H1 (cell line): ENCODE measurements at regions not wholly inside any gene's neighbourhood (a gene's known extent, or its start where the extent isn't known, plus 50 kb on each side); places are given as distances from the start of the nearest gene placed in this dataset.

Experiments
- CTCF ChIA-PET: fragments of 300-600 bp; sonication (Branson Sonifier 250); formaldehyde crosslinking; loops from one replicate; lab custom pipeline; 2021; ENCODE audit not compliant: partially characterized antibody; lab: Charles Lee
- POLR2A ChIA-PET: fragments of 300-600 bp; sonication (Branson Sonifier 250); formaldehyde crosslinking; loops from one replicate; lab custom pipeline; 2021; ENCODE audit warnings: inconsistent platforms; ENCODE audit not compliant: partially characterized antibody; lab: Charles Lee
- DNase-seq, 2 experiments: peaks; one replicate each; pipeline versions ENCODE4 v3.0.0 to v3.0.0-alpha.2; 2010 to 2022; ENCODE audit warnings: low spot score in 2 of 2, low read depth in 1 of 2, mixed read lengths in 1 of 2
- FAIRE-seq: peaks from 2 replicates; lab custom pipeline; 2011; peaks lifted over from hg19 to GRCh38; lab: Jason Lieb, UNC
- H2AFZ ChIP-seq: 2 replicates; pipeline ENCODE4 v1.8.1; 2012; ENCODE audit warnings: low read length, inconsistent platforms
- H2AK5ac ChIP-seq: 2 replicates; pipeline ENCODE4 v1.6.1; 2013; ENCODE audit warnings: low read depth, low read length
- H2BK120ac ChIP-seq: replicated peaks from 2 replicates; pipeline ENCODE3; 2013; ENCODE audit warnings: low read depth, low read length, inconsistent platforms
- H2BK12ac ChIP-seq: 2 replicates; pipeline ENCODE4 v1.6.1; 2013; ENCODE audit warnings: low read depth, low read length
- H2BK15ac ChIP-seq: 2 replicates; pipeline ENCODE4 v1.6.1; 2013; ENCODE audit warnings: low read length
- H2BK20ac ChIP-seq: 2 replicates; pipeline ENCODE4 v1.6.1; 2013; ENCODE audit warnings: low read length
- H2BK5ac ChIP-seq: 2 replicates; pipeline ENCODE4 v1.6.1; 2013; ENCODE audit warnings: low read depth, low read length
- H3K14ac ChIP-seq: 2 replicates; pipeline ENCODE4 v1.6.1; 2013; ENCODE audit warnings: inconsistent platforms; ENCODE audit not compliant: insufficient read length
- H3K18ac ChIP-seq: 2 replicates; pipeline ENCODE4 v1.6.1; 2013; ENCODE audit warnings: low read length; ENCODE audit errors: extremely low read depth
- H3K23ac ChIP-seq: 2 replicates; pipeline ENCODE4 v1.6.1; 2013; ENCODE audit warnings: inconsistent platforms; ENCODE audit not compliant: insufficient read length
- H3K23me2 ChIP-seq: 2 replicates; pipeline ENCODE4 v1.6.1; 2013; ENCODE audit warnings: low read depth, low read length
- H3K27ac ChIP-seq: 2 replicates; pipeline ENCODE4 v1.6.1; 2011; ENCODE audit warnings: low read depth, low read length, inconsistent platforms
- H3K27me3 ChIP-seq, 4 experiments: replicated peaks in 1 of 4; 1 replicate in 1 of 4; 2 replicates in 3 of 4; pipeline versions ENCODE4 v1.6.1 to v1.8.1; 2011 to 2013; ENCODE audit warnings: low read length in 3 of 4, mild to moderate bottlenecking in 3 of 4, inconsistent platforms in 2 of 4, mixed read lengths in 2 of 4, moderate library complexity in 1 of 4; ENCODE audit not compliant: control insufficient read depth in 3 of 4, insufficient read depth in 3 of 4; ENCODE audit errors: extremely low read depth in 1 of 4
- H3K36me3 ChIP-seq, 4 experiments: 2 replicates each; pipeline versions ENCODE4 v1.6.1 to v1.8.1; 2011 to 2013; ENCODE audit warnings: mild to moderate bottlenecking in 4 of 4, low read length in 3 of 4, moderate library complexity in 2 of 4, control low read depth in 1 of 4, inconsistent platforms in 1 of 4; ENCODE audit not compliant: insufficient read depth in 4 of 4, control insufficient read depth in 2 of 4
- H3K4ac ChIP-seq: replicated peaks from 2 replicates; pipeline ENCODE3; 2013; ENCODE audit warnings: low read length, low read depth, mixed read lengths, inconsistent platforms; ENCODE audit not compliant: insufficient read length
- H3K4me1 ChIP-seq, 4 experiments: replicated peaks in 1 of 4; 1 replicate in 1 of 4; 2 replicates in 3 of 4; pipeline versions ENCODE4 v1.6.1 to v1.8.1; 2011 to 2013; ENCODE audit warnings: low read length in 3 of 4, inconsistent platforms in 2 of 4, mixed read lengths in 1 of 4; ENCODE audit not compliant: insufficient read depth in 4 of 4, control insufficient read depth in 3 of 4
- H3K4me2 ChIP-seq, 2 experiments: 2 replicates each; pipeline versions ENCODE4 v1.6.1 to v1.8.1; 2011 to 2013; ENCODE audit warnings: low read depth in 2 of 2, low read length in 2 of 2, control low read depth in 1 of 2, inconsistent platforms in 1 of 2, mild to moderate bottlenecking in 1 of 2; ENCODE audit not compliant: insufficient read depth in 1 of 2
- H3K4me3 ChIP-seq, 4 experiments: fragments of 200-600, 300-600 bp in 1 of 4; sonication (generic), shearing (Covaris generic), sonication (Bioruptor Twin) in 1 of 4; 2 replicates each; pipeline versions ENCODE4 v1.5.1 to v1.8.1; 2011 to 2016; ENCODE audit warnings: low read length in 4 of 4, low read depth in 3 of 4, control low read depth in 2 of 4, inconsistent platforms in 2 of 4, mild to moderate bottlenecking in 2 of 4, mixed read lengths in 1 of 4, moderate library complexity in 1 of 4; ENCODE audit not compliant: insufficient read depth in 2 of 4; ENCODE audit errors: extremely low read depth in 1 of 4
- H3K56ac ChIP-seq: replicated peaks from 2 replicates; pipeline ENCODE3; 2013; ENCODE audit warnings: low read depth, mild to moderate bottlenecking, mixed read lengths, low read length, inconsistent platforms; ENCODE audit not compliant: insufficient read length
- H3K79me1 ChIP-seq: 2 replicates; pipeline ENCODE4 v1.6.1; 2013; ENCODE audit warnings: low read depth, low read length, control low read depth
- H3K79me2 ChIP-seq, 2 experiments: 2 replicates each; pipeline versions ENCODE4 v1.6.1 to v1.8.1; 2012 to 2013; ENCODE audit warnings: low read length in 2 of 2, mild to moderate bottlenecking in 2 of 2, inconsistent platforms in 1 of 2; ENCODE audit not compliant: insufficient read depth in 2 of 2, control insufficient read depth in 1 of 2
- H3K9ac ChIP-seq, 4 experiments: replicated peaks in 1 of 4; 1 replicate in 1 of 4; 2 replicates in 3 of 4; pipeline versions ENCODE4 v1.6.1 to v1.8.1; 2011 to 2013; ENCODE audit warnings: low read depth in 3 of 4, low read length in 3 of 4, control low read depth in 2 of 4, mild to moderate bottlenecking in 2 of 4, moderate library complexity in 2 of 4, inconsistent platforms in 1 of 4; ENCODE audit errors: extremely low read depth in 1 of 4
- H3K9me3 ChIP-seq, 2 experiments: 2 replicates each; pipeline versions ENCODE4 v1.6.1 to v1.8.1; 2012 to 2013; ENCODE audit warnings: mild to moderate bottlenecking in 2 of 2, moderate library complexity in 2 of 2, control low read depth in 1 of 2, inconsistent platforms in 1 of 2, low read depth in 1 of 2, low read length in 1 of 2, mixed read lengths in 1 of 2; ENCODE audit not compliant: insufficient read depth in 2 of 2
- H4K20me1 ChIP-seq, 2 experiments: replicated peaks in 1 of 2; 2 replicates each; pipeline versions ENCODE3 to v1.8.1; 2011 to 2013; ENCODE audit warnings: inconsistent platforms in 2 of 2, low read length in 2 of 2, mild to moderate bottlenecking in 1 of 2; ENCODE audit not compliant: insufficient read depth in 2 of 2, control insufficient read depth in 1 of 2
- H4K5ac ChIP-seq: 2 replicates; pipeline ENCODE4 v1.6.1; 2013; ENCODE audit warnings: low read length, low read depth, mixed read lengths, inconsistent platforms; ENCODE audit not compliant: insufficient read length
- H4K8ac ChIP-seq: 2 replicates; pipeline ENCODE4 v1.8.0; 2013; ENCODE audit warnings: mild to moderate bottlenecking, moderate library complexity, low read length, inconsistent platforms; ENCODE audit not compliant: insufficient read depth; ENCODE audit errors: extremely low read depth
- H4K91ac ChIP-seq: replicated peaks from 2 replicates; pipeline ENCODE3; 2013; ENCODE audit warnings: low read length, mixed read lengths, inconsistent platforms; ENCODE audit not compliant: insufficient read length
- E2F6 ChIP-seq: IDR thresholded peaks from 2 replicates; pipeline ENCODE4 v1.6.1; 2012; ENCODE audit warnings: inconsistent platforms
- WGBS, 2 experiments: shearing (Covaris generic) in 1 of 2; methylation state at CpG; one replicate each; pipeline versions ENCODE4 v1.1.6 to v1.1.7; 2013 to 2015; ENCODE audit warnings: low lambda C conversion rate in 2 of 2, mixed read lengths in 2 of 2, inconsistent platforms in 1 of 2, low coverage in 1 of 2, missing lambda C conversion rate in 1 of 2; ENCODE audit not compliant: insufficient replicate concordance in 2 of 2, insufficient coverage in 1 of 2, insufficient read length in 1 of 2; ENCODE audit errors: extremely low coverage in 1 of 2, missing lambda C conversion rate in 1 of 2; 5-methylcytosine and 5-hydroxymethylcytosine counted together

- H3K14ac ChIP-seq, result no peak overlapping the region
- no peak overlapping the region for H3K23ac ChIP-seq
- no peaks in the 10 kb centered on the region for H4K20me1 ChIP-seq
- H3K4me1 ChIP-seq, result peaks cover 6 to 19% (median 8%) of the 10 kb centered on the region in 4 experiments; a peak in 6 of 7 replicates
- WGBS, 2 experiments, result 70% methylated on average over 6 of the region's 6 CpGs; no CpG with 5 or more reads in 1 of the 2 experiments
- H3K4me3 ChIP-seq, result no peak overlapping the region
- H2BK120ac ChIP-seq, result no peak overlapping the region
- H3K36me3 ChIP-seq, result no peaks in the 10 kb centered on the region
- H3K9me3 ChIP-seq, result peaks cover 0 to 3% of the 10 kb centered on the region in 2 experiments; a peak in 1 of 4 replicates
- H2BK5ac ChIP-seq, result no peak overlapping the region
- no peak overlapping the region for H4K91ac ChIP-seq
- no peak overlapping the region for H4K5ac ChIP-seq
- H3K79me2 ChIP-seq, result no peaks in the 10 kb centered on the region
- H3K27ac ChIP-seq, result no peak overlapping the region
- H2BK15ac ChIP-seq, result 0 out of 2 replicates have a peak overlapping the region, but pooled peaks have one; percentile 47
- H3K4ac ChIP-seq, result no peak overlapping the region
- no peaks in the 10 kb centered on the region for H3K79me1 ChIP-seq
- H3K9ac ChIP-seq, result no peak overlapping the region
- no peak overlapping the region for H3K4me2 ChIP-seq
- H3K23me2 ChIP-seq, result no peaks in the 10 kb centered on the region
- H3K56ac ChIP-seq, result no peak overlapping the region
- FAIRE-seq (no peak), DNase-seq (no peak)
- ChIA-PET POLR2A (interaction anchor here (1.5 kb wide), 1 partner anchor 32 kb away, joined by 4 read pairs; no protein-coding TSS in a partner anchor), CTCF (interaction anchor here (1.4 to 2.1 kb wide), 5 partner anchors 9 to 837 kb away, joined by 3 to 6 read pairs (median 5); no protein-coding TSS in a partner anchor)
- H3K27me3 ChIP-seq, result no peaks in the 10 kb centered on the region
- H4K8ac ChIP-seq, result no peak overlapping the region
- no peak for TF ChIP-seq E2F6
- H3K18ac ChIP-seq, result no peak overlapping the region
- no peak overlapping the region for H2AFZ ChIP-seq
- no peak overlapping the region for H2BK12ac ChIP-seq
- H2BK20ac ChIP-seq, result peak overlapping the region; percentile 40; the same call in 1 of the 2 replicates
- H2AK5ac ChIP-seq, result no peak overlapping the region
Observed at GRCh38 chr15:69529961-69530633, 77.5 kb downstream of the RPLP1 start.
